NCI-H2227 (cell line): ENCODE measurements at regions not wholly inside any gene's neighbourhood (a gene's known extent, or its start where the extent isn't known, plus 50 kb on each side); places are given as distances from the start of the nearest gene placed in this dataset.

Experiments used
- DNase-seq: peaks from one replicate; lab custom pipeline; 2025; ENCODE audit not compliant: unreplicated experiment; lab: John Stamatoyannopoulos, UW

DNA sequence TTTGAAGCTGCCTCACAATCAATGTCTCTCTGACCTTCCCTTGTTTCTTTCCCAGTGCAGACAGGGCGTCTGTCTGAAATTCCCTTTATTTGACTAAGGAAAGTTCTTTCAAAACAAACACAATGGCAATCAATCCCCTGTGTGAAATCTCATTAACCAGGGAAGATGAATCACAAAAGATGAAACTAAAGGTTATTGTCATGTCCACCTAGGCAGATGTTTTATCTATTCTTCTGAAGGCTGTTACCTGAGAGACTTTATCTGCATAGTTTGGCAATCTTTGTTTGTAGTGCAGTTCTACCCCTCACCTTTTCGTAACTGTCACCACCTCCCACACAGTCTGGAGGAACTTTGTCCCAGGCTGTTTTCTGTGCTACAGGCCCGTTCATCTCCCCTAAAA is 217.5 kb upstream of the RIOK2 start:
- DNase-seq, result no peak

- DNase-seq, result no peak
Observed at GRCh38 chr5:97405941-97406340, 222.9 kb upstream of the RIOK2 start.

GRCh38 chr5:97406946-97407676 is 224.1 kb upstream of the RIOK2 start:
- DNase-seq, result no peak

- DNase-seq, result no peak
Observed at GRCh38 chr5:97408331-97408730, 225.3 kb upstream of the RIOK2 start.

- DNase-seq, result no peak
Observed at GRCh38 chr5:97412959-97413358, 229.9 kb upstream of the RIOK2 start.

DNA sequence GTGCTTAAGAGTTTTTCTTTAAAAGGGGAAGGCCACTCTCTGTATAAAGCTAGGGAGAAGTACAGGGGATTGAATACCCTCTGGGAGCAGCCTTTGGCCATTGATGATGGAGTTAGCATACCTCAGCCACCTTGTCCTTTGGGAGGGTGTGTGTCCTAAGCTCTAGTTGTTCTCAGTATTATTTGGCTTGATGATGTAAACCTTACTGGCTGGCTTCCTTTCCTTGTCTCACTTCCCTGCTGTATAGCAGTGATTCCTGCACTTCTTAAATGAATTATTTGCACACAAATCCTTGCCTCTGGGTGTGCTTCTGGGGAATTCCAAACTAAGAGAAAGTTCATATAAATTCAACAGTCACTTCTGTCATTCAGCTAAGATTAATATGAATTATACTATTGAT is 234.9 kb upstream of the RIOK2 start:
- no peak for DNase-seq

GRCh38 chr5:97418462-97418861 is 235.4 kb upstream of the RIOK2 start:
- DNase-seq, result no peak

DNA sequence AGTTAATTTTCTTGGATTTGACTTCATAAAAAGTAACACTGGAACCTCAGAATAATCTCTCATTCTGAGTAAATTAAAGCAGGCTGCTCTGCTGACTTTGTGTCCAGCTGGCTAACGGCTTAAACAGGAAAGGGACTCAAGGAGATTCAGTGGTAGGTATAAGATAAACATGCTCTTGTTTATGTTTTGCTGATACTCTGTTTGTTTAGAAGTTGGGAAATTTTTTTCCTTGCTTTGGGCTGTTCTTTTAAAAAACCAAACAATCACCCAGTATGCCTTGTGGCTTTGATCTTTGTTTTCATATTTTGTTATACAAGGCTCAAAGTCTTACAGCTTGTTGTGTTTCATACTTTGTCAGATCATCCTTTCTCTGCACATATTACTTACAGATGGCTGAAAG is 237.6 kb upstream of the RIOK2 start:
- DNase-seq, result no peak

- DNase-seq, result no peak
Observed at GRCh38 chr5:97422678-97423077, 239.6 kb upstream of the RIOK2 start.

DNA sequence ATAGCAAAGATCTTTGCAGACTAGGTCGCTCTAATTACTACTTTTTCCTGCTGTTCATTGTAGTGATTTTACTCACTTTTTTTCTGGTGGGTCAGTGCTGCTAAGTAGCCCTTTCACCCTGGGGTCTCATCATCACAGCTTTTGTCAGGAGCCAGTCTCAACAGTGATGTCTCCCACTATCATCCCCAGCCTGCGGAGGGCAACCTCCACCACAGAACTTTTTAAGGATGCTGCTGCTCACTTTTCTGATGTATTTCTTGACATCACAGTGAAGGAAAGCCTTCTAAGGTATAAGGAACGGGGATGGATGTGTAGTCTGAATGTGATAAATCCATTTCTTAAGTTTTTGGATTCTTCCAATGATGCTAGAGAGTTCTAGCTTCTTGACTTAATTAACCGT is 242.5 kb upstream of the RIOK2 start:
- no peak for DNase-seq

GRCh38 chr5:97427235-97427634 is 244.2 kb upstream of the RIOK2 start:
- DNase-seq, result no peak

- DNase-seq, result no peak
Observed at GRCh38 chr5:97434021-97434420, 251.0 kb upstream of the RIOK2 start.

GRCh38 chr5:97436405-97436804 is 253.4 kb upstream of the RIOK2 start:
- no peak for DNase-seq

DNA sequence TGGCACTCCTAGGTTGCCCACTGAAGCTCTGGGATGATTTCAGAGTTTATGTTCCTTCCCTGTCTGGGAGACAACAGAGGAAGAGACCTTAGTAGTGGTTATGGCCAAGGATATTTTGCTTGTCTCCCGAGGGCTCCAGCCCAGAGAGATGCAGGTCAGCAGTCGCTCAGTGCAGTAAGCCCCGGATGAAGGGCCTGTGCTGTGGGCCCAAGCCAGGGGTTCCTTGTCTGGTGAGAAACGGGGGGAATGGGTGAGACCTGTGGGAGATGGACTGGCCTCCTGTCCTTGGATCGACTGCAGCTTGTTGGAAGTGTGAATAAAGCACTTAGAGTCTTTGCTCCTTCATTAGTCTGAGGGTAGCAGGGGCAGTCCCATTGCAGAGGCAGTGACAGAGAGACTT is 260.7 kb upstream of the RIOK2 start:
- no peak for DNase-seq

- no peak for DNase-seq
Observed at GRCh38 chr5:97449172-97449571, 266.1 kb upstream of the RIOK2 start.

DNA sequence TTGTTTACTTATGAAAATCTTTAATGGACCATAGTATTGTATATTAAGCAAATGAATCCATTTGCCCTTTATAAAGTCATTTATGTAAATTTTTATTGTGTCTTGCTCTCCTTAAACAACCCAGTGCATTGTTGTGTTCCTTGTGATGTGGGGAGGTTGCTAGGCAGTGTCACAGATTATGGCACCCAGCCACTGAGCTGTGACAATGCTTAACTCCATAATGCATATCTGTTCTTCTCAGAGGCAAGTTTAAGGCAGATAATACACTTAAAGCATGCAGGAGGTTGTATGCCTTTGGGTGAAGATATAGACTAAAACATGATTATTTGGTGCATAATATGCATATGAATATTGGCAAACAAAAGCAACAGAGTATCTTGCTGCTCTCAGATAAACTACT is 269.6 kb upstream of the RIOK2 start:
- DNase-seq, result no peak

GRCh38 chr5:97453263-97453662 is 270.2 kb upstream of the RIOK2 start:
- DNase-seq, result no peak

GRCh38 chr5:97454015-97454414 is 271.0 kb upstream of the RIOK2 start:
- no peak for DNase-seq

DNA sequence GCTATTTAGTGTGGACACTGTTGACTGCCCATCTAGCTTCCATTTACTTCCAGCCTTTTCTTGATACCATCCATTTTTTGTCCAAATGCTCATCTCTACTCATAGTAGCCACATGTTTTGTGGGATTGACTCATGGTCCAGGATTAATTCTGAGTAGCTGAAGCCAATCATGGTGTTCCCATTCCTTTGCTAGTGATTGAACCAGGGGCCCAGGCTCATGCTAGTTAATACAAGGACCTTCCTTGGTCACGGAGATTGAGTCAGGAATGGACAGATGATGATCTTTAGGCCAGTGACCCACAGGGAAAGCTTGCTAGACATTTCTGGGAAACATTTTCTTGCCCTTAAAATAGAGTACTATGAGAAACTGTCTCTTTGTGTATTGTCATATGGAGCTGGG is 272.9 kb upstream of the RIOK2 start:
- no peak for DNase-seq

- no peak for DNase-seq
Observed at GRCh38 chr5:97458851-97459250, 275.8 kb upstream of the RIOK2 start.

DNA sequence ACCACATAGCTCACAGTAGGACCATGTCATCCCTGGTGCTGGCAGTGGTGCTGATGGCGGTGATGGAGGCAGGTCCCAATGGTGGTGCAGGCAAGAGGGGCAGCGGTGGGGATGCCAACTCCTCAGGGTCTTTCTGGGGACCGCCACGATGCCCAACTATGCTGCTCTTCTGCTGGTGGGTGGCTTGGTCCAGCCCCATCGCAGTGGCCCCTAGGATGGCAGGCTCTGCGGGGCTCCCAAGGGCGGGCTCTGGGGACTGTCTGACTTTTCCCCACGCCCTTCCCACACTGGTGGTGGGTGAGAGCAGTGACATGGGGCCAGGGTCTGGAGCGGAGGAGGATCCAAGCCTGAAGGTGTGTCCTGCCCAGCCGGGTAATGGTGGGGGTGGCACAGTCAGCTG is 288.9 kb upstream of the RIOK2 start:
- no peak for DNase-seq

- no peak for DNase-seq
Observed at GRCh38 chr5:97475847-97476246, 292.8 kb upstream of the RIOK2 start.

DNA sequence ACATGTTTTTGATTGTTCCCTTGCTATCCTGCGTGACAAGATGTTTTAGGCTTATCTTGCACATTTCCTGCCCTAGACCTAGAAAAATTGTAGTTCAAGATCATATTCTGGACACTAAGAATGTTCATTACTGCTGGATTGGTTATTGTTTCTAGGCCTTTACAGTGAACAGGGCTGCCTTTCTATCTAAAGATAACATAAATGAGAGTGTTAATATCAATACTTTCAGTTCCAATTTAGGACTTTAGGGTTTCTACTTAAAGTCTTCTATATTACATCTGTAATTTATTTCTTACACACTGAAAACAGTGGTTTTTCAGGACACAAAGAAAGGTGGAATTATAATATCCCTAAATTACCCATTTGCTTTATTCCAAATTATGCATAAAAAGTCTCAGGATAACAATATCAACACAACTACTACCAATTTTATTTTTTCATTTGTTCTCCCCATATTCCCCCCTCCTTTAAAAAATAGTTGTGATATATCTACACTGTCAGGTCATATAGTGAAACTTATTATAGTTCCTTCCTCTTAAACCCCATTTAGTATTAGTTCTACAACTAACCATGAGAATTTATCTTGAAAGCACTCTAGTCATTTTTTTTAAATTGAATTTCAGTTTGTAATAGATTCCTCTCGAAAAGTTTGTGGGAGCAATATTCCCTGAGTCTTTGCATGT is 293.9 kb upstream of the RIOK2 start:
- no peak for DNase-seq
